Activated B cell treated with CpG ODN at 0.5 μM for 24 hours (primary cell): ENCODE measurements at regions not wholly inside any gene's neighbourhood (a gene's known extent, or its start where the extent isn't known, plus 50 kb on each side); places are given as distances from the start of the nearest gene placed in this dataset.

ENCODE experiments used
- ATAC-seq: fragments of 200-7000 bp; cut with Tn5 transposase; one replicate; pipeline ENCODE4 v1.10.0; 2021; ENCODE audit warnings: low read depth, mild to moderate bottlenecking, moderate library complexity
- CTCF ChIA-PET: fragments of 350-600 bp; sonication (Branson Sonifier 250); formaldehyde crosslinking; loops from one replicate; lab custom pipeline; 2021; ENCODE audit warnings: antibody characterized with exemption; lab: Charles Lee
- POLR2A ChIA-PET: fragments of 350-600 bp; sonication (Branson Sonifier 250); formaldehyde crosslinking; loops from one replicate; lab custom pipeline; 2021; ENCODE audit warnings: antibody characterized with exemption; lab: Charles Lee
- DNase-seq: peaks from one replicate; pipeline ENCODE4 v3.0.0; 2022
- H3K27ac Mint-ChIP-seq: one replicate; pipeline ENCODE4 v1.8.0; 2020; ENCODE audit warnings: mixed read lengths
- H3K27me3 Mint-ChIP-seq: one replicate; pipeline ENCODE4 v1.8.0; 2021; ENCODE audit warnings: mixed read lengths
- H3K36me3 Mint-ChIP-seq: one replicate; pipeline ENCODE4 v1.8.0; 2021; ENCODE audit warnings: low read depth, mixed read lengths
- H3K4me1 Mint-ChIP-seq: one replicate; pipeline ENCODE4 v1.8.0; 2021; ENCODE audit warnings: mixed read lengths
- H3K4me3 Mint-ChIP-seq: one replicate; pipeline ENCODE4 v1.8.0; 2020; ENCODE audit warnings: mild to moderate bottlenecking, mixed read lengths
- H3K9me3 Mint-ChIP-seq: one replicate; pipeline ENCODE4 v1.8.0; 2020; ENCODE audit warnings: mixed read lengths
- intact Hi-C: fragments of 100-400 bp; cut with micrococcal nuclease; formaldehyde crosslinking; loops from one replicate; pipeline ENCODE4 v1.15.1; 2024
- TF ChIP-seq, protein P1 (sequence below): fragments of 200-600 bp; IDR thresholded peaks from one replicate; pipeline ENCODE4 v1.8.0; 2022; ENCODE audit warnings: antibody characterized with exemption, mild to moderate bottlenecking

GRCh38 chr1:11352816-11353799 is 80.1 kb downstream of the UBIAD1 start:
- peak; percentile 40 for ATAC-seq
- intact Hi-C loops: no loop called here
- TF ChIP-seq, protein P1, sequence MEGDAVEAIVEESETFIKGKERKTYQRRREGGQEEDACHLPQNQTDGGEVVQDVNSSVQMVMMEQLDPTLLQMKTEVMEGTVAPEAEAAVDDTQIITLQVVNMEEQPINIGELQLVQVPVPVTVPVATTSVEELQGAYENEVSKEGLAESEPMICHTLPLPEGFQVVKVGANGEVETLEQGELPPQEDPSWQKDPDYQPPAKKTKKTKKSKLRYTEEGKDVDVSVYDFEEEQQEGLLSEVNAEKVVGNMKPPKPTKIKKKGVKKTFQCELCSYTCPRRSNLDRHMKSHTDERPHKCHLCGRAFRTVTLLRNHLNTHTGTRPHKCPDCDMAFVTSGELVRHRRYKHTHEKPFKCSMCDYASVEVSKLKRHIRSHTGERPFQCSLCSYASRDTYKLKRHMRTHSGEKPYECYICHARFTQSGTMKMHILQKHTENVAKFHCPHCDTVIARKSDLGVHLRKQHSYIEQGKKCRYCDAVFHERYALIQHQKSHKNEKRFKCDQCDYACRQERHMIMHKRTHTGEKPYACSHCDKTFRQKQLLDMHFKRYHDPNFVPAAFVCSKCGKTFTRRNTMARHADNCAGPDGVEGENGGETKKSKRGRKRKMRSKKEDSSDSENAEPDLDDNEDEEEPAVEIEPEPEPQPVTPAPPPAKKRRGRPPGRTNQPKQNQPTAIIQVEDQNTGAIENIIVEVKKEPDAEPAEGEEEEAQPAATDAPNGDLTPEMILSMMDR: no peak
- peaks cover 5% of the 10 kb centered on the region for H3K9me3 Mint-ChIP-seq
- H3K4me3 Mint-ChIP-seq: no peak overlapping the region
- DNase-seq: no peak
- POLR2A ChIA-PET: no interaction called here
- peaks cover 6% of the 10 kb centered on the region for H3K4me1 Mint-ChIP-seq
- peaks cover 23% of the 10 kb centered on the region for H3K27me3 Mint-ChIP-seq
- CTCF ChIA-PET: no interaction called here
- no peaks in the 10 kb centered on the region for H3K36me3 Mint-ChIP-seq
- H3K27ac Mint-ChIP-seq: no peak overlapping the region

- TF ChIP-seq, protein P1: no peak
- no peaks in the 10 kb centered on the region for H3K9me3 Mint-ChIP-seq
- no peak overlapping the region for H3K27ac Mint-ChIP-seq
- no peak overlapping the region for H3K4me3 Mint-ChIP-seq
- POLR2A ChIA-PET: no interaction called here
- DNase-seq (no peak), ATAC-seq (no peak)
- CTCF ChIA-PET: no interaction called here
- H3K36me3 Mint-ChIP-seq: no peaks in the 10 kb centered on the region
- H3K4me1 Mint-ChIP-seq: peaks cover 6% of the 10 kb centered on the region
- intact Hi-C loops: no loop called here
- peaks cover 30% of the 10 kb centered on the region for H3K27me3 Mint-ChIP-seq
These were observed 82.0 kb downstream of the UBIAD1 start for GRCh38 chr1:11354893-11355553.

- H3K27me3 Mint-ChIP-seq: peaks cover 27% of the 10 kb centered on the region
- H3K9me3 Mint-ChIP-seq: no peaks in the 10 kb centered on the region
- H3K27ac Mint-ChIP-seq: no peak overlapping the region
- no peaks in the 10 kb centered on the region for H3K36me3 Mint-ChIP-seq
- intact Hi-C loops: no loop called here
- ATAC-seq (no peak), DNase-seq (no peak)
- CTCF ChIA-PET: no interaction called here
- H3K4me3 Mint-ChIP-seq: no peak overlapping the region
- peaks cover 6% of the 10 kb centered on the region for H3K4me1 Mint-ChIP-seq
- TF ChIP-seq, protein P1: no peak
- POLR2A ChIA-PET: no interaction called here
These were observed 82.8 kb downstream of the UBIAD1 start for GRCh38 chr1:11355559-11356475.

- Mint-ChIP-seq H3K9me3 (no peaks in the 10 kb centered on the region), H3K36me3 (no peaks in the 10 kb centered on the region), H3K4me1 (peaks cover 6% of the 10 kb centered on the region), H3K27me3 (peaks cover 24% of the 10 kb centered on the region), H3K4me3 (no peak overlapping the region), H3K27ac (no peak overlapping the region)
- TF ChIP-seq, protein P1: no peak
- intact Hi-C loops: no loop called here
- POLR2A ChIA-PET: no interaction called here
- ATAC-seq: no peak
- CTCF ChIA-PET: no interaction called here
- DNase-seq: no peak
These were observed 84.3 kb downstream of the UBIAD1 start for GRCh38 chr1:11357276-11357675.
